A673 (cell line): ENCODE measurements at regions not wholly inside any gene's neighbourhood (a gene's known extent, or its start where the extent isn't known, plus 50 kb on each side); places are given as distances from the start of the nearest gene placed in this dataset.
A peak's percentile ranks its signal among the peaks of the same experiment; 100 is the strongest.
"Not testable (repeated sequence)": the region's sequence is repeated elsewhere in the genome, so short reads cannot be mapped to it uniquely, and the experiment has no call there.

ENCODE experiments used
- BruUV-seq: library from RNA; stranded (reverse); fragments of 400-500 nt; replicated peaks from 2 replicates; lab custom pipeline; 2021; lab: Mats Ljungman, UMichigan
- CTCF ChIA-PET: fragments of 300-600 bp; sonication (Branson Sonifier 250); formaldehyde crosslinking; loops from one replicate; lab custom pipeline; 2022; ENCODE audit warnings: antibody characterized with exemption; lab: Charles Lee
- POLR2A ChIA-PET: fragments of 300-600 bp; sonication (Branson Sonifier 250); formaldehyde crosslinking; loops from one replicate; lab custom pipeline; 2022; ENCODE audit warnings: antibody characterized with exemption; ENCODE audit not compliant: low non-redundant PET; lab: Charles Lee
- DNase-seq: peaks from one replicate; pipeline ENCODE4 v3.0.0-alpha.2; 2015; ENCODE audit warnings: low spot score
- H3K27ac ChIP-seq: fragments of 200-600 bp; sonication (generic); 2 replicates; pipeline ENCODE4 v1.5.1; 2016; ENCODE audit warnings: mixed run types, low read depth, mild to moderate bottlenecking, mixed read lengths, antibody characterized with exemption, low read length; ENCODE audit not compliant: poor library complexity, severe bottlenecking
- H3K27me3 ChIP-seq: fragments of 200-600 bp; sonication (generic); replicated peaks from 2 replicates; pipeline ENCODE4 v1.6.1; 2017; ENCODE audit warnings: mixed run types, low read depth, mild to moderate bottlenecking, mixed read lengths, antibody characterized with exemption, low read length; ENCODE audit not compliant: insufficient read depth, poor library complexity
- H3K36me3 ChIP-seq: fragments of 200-600 bp; sonication (generic); 2 replicates; pipeline ENCODE4 v1.6.1; 2016; ENCODE audit warnings: mixed run types, mild to moderate bottlenecking, mixed read lengths, antibody characterized with exemption, low read length; ENCODE audit not compliant: insufficient read depth, poor library complexity, severe bottlenecking
- H3K4me1 ChIP-seq: fragments of 200-600 bp; sonication (generic); 2 replicates; pipeline ENCODE4 v1.6.1; 2017; ENCODE audit warnings: mixed run types, mild to moderate bottlenecking, mixed read lengths, antibody characterized with exemption, low read length; ENCODE audit not compliant: insufficient read depth, poor library complexity, severe bottlenecking
- H3K4me3 ChIP-seq: fragments of 200-600 bp; sonication (generic); 2 replicates; pipeline ENCODE4 v1.5.1; 2016; ENCODE audit warnings: low read depth, mixed run types, mild to moderate bottlenecking, mixed read lengths, low read length; ENCODE audit not compliant: poor library complexity, severe bottlenecking
- H3K9me3 ChIP-seq: fragments of 200-600 bp; sonication (generic); 2 replicates; pipeline ENCODE4 v1.6.1; 2016; ENCODE audit warnings: mixed run types, low read depth, mild to moderate bottlenecking, mixed read lengths, antibody characterized with exemption, low read length; ENCODE audit not compliant: poor library complexity, severe bottlenecking
- EZH2 ChIP-seq: fragments of 200-600 bp; sonication (generic); IDR thresholded peaks from 2 replicates; pipeline ENCODE4 v1.6.1; 2017; ENCODE audit warnings: borderline replicate concordance, low read depth, mild to moderate bottlenecking, mixed read lengths, antibody characterized with exemption, low read length; ENCODE audit not compliant: poor library complexity, severe bottlenecking
- intact Hi-C: fragments of 100-400 bp; cut with micrococcal nuclease; formaldehyde crosslinking; loops from one replicate; pipeline ENCODE4 v1.10.0; 2022; ENCODE audit not compliant: unreplicated experiment
- TF ChIP-seq, protein P1 (sequence below): fragments of 300-800, 200-600 bp; sonication (generic); conservative IDR thresholded peaks from 2 replicates; pipeline ENCODE4 v1.5.1; 2017; ENCODE audit warnings: low read depth, mild to moderate bottlenecking, antibody characterized with exemption, low read length, moderate library complexity, mixed read lengths

- Histone ChIP-seq H3K9me3 (no peaks in the 10 kb centered on the region), H3K4me3 (no peak overlapping the region), H3K27me3 (no peaks in the 10 kb centered on the region), H3K4me1 (no peaks in the 10 kb centered on the region), H3K27ac (no peak overlapping the region), H3K36me3 (no peaks in the 10 kb centered on the region)
- no TSS peak for BruUV-seq
- intact Hi-C loops: no loop called here
- ChIA-PET POLR2A (no interaction called here), CTCF (no interaction called here)
- no peak for DNase-seq
- TF ChIP-seq, protein P1, sequence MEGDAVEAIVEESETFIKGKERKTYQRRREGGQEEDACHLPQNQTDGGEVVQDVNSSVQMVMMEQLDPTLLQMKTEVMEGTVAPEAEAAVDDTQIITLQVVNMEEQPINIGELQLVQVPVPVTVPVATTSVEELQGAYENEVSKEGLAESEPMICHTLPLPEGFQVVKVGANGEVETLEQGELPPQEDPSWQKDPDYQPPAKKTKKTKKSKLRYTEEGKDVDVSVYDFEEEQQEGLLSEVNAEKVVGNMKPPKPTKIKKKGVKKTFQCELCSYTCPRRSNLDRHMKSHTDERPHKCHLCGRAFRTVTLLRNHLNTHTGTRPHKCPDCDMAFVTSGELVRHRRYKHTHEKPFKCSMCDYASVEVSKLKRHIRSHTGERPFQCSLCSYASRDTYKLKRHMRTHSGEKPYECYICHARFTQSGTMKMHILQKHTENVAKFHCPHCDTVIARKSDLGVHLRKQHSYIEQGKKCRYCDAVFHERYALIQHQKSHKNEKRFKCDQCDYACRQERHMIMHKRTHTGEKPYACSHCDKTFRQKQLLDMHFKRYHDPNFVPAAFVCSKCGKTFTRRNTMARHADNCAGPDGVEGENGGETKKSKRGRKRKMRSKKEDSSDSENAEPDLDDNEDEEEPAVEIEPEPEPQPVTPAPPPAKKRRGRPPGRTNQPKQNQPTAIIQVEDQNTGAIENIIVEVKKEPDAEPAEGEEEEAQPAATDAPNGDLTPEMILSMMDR: no peak
- TF ChIP-seq EZH2: no peak
Observed at GRCh38 chr4:111068883-111069282, 446.0 kb upstream of the PITX2 start.

DNA sequence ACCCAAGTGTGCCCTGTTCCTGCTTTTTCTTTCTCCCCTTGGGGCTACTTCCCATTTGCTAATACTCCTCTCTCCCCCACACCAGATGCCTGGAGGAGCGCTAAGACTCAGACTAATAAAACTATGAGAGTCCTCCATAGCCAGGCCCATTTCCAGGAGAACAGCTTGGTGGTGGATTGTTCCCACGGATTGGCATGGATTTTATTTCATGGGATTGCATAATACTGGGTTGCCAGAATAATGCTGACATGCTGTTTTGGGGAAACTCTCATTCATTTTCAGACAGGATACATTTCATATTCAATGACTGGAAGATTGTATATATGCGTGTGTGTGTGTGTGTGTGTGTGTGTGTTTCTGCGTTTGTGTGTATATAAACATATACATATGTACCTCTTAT, 447.5 kb upstream of the PITX2 start:
- H3K4me1 ChIP-seq: no peaks in the 10 kb centered on the region
- H3K4me3 ChIP-seq: no peak overlapping the region
- peak; percentile 7 for DNase-seq
- intact Hi-C loops: no loop called here
- H3K9me3 ChIP-seq: no peaks in the 10 kb centered on the region
- ChIA-PET POLR2A (no interaction called here), CTCF (no interaction called here)
- H3K27me3 ChIP-seq: no peaks in the 10 kb centered on the region
- no TSS peak for BruUV-seq
- no peak overlapping the region for H3K27ac ChIP-seq
- no peak for TF ChIP-seq EZH2
- TF ChIP-seq, protein P1: no peak
- no peaks in the 10 kb centered on the region for H3K36me3 ChIP-seq

- DNase-seq: no peak
- BruUV-seq: no TSS peak
- no peaks in the 10 kb centered on the region for H3K27me3 ChIP-seq
- H3K4me3 ChIP-seq: no peak overlapping the region
- intact Hi-C loops: no loop called here
- H3K9me3 ChIP-seq: no peaks in the 10 kb centered on the region
- no peaks in the 10 kb centered on the region for H3K36me3 ChIP-seq
- CTCF ChIA-PET: no interaction called here
- POLR2A ChIA-PET: no interaction called here
- no peaks in the 10 kb centered on the region for H3K4me1 ChIP-seq
- H3K27ac ChIP-seq: no peak overlapping the region
- TF ChIP-seq EZH2: no peak
- TF ChIP-seq, protein P1: no peak
Observed at GRCh38 chr4:111074523-111075114, 451.7 kb upstream of the PITX2 start.

GRCh38 chr4:111076299-111076698, 453.4 kb upstream of the PITX2 start:
- H3K9me3 ChIP-seq, BruUV-seq, CTCF ChIA-PET, H3K36me3 ChIP-seq, H3K27me3 ChIP-seq, intact Hi-C loops, H3K27ac ChIP-seq, POLR2A ChIA-PET, DNase-seq, H3K4me3 ChIP-seq, H3K4me1 ChIP-seq: not testable (repeated sequence)
